Skeletal muscle cell (primary cell): ENCODE measurements at regions not wholly inside any gene's neighbourhood (a gene's known extent, or its start where the extent isn't known, plus 50 kb on each side); places are given as distances from the start of the nearest gene placed in this dataset.

Source experiments
- DNase-seq: peaks from one replicate; pipeline ENCODE4 v3.0.0-alpha.2; 2010; ENCODE audit warnings: low read depth
- H3K4me3 ChIP-seq: 2 replicates; pipeline ENCODE4 v1.5.1; 2011; ENCODE audit warnings: low read depth, mild to moderate bottlenecking, control low read depth, low read length, moderate library complexity

- no peak for DNase-seq
- no peak overlapping the region for H3K4me3 ChIP-seq
Observed at GRCh38 chr3:68089572-68090011, 435.2 kb upstream of the SUCLG2 start.

- no peak for DNase-seq
- no peak overlapping the region for H3K4me3 ChIP-seq
Observed at GRCh38 chr3:68088636-68089035, 434.2 kb upstream of the SUCLG2 start.

GRCh38 chr3:68088216-68088615 is 433.8 kb upstream of the SUCLG2 start:
- H3K4me3 ChIP-seq: no peak overlapping the region
- DNase-seq: no peak

GRCh38 chr3:68072062-68072461 is 417.6 kb upstream of the SUCLG2 start:
- no peak overlapping the region for H3K4me3 ChIP-seq
- DNase-seq: no peak

GRCh38 chr3:68070186-68070585 is 415.8 kb upstream of the SUCLG2 start:
- DNase-seq: no peak
- H3K4me3 ChIP-seq: no peak overlapping the region

GRCh38 chr3:68067314-68067713 is 412.9 kb upstream of the SUCLG2 start:
- no peak for DNase-seq
- H3K4me3 ChIP-seq: no peak overlapping the region

- DNase-seq: no peak
- no peak overlapping the region for H3K4me3 ChIP-seq
Observed at GRCh38 chr3:68062926-68063325, 408.5 kb upstream of the SUCLG2 start.

GRCh38 chr3:68060910-68061309 is 406.5 kb upstream of the SUCLG2 start:
- H3K4me3 ChIP-seq: no peak overlapping the region
- DNase-seq: no peak

GRCh38 chr3:68060191-68060590 is 405.8 kb upstream of the SUCLG2 start:
- no peak for DNase-seq

GRCh38 chr3:68059628-68060152 is 405.3 kb upstream of the SUCLG2 start:
- H3K4me3 ChIP-seq: no peak overlapping the region
- DNase-seq: no peak

More at GRCh38 chr3:68060191-68060590, 405.8 kb upstream of the SUCLG2 start:
- H3K4me3 ChIP-seq: no peak overlapping the region

- DNase-seq: no peak
- no peak overlapping the region for H3K4me3 ChIP-seq
Observed at GRCh38 chr3:68057637-68058320, 403.4 kb upstream of the SUCLG2 start.

- no peak for DNase-seq
- no peak overlapping the region for H3K4me3 ChIP-seq
Observed at GRCh38 chr3:68056556-68056955, 402.1 kb upstream of the SUCLG2 start.

GRCh38 chr3:68055215-68055614 is 400.8 kb upstream of the SUCLG2 start:
- H3K4me3 ChIP-seq: no peak overlapping the region
- DNase-seq: no peak

- no peak overlapping the region for H3K4me3 ChIP-seq
- DNase-seq: no peak
Observed at GRCh38 chr3:68049776-68050175, 395.4 kb upstream of the SUCLG2 start.

- H3K4me3 ChIP-seq: no peak overlapping the region
- DNase-seq: no peak
Observed at GRCh38 chr3:68045976-68046375, 391.6 kb upstream of the SUCLG2 start.

GRCh38 chr3:68033867-68034266 is 379.5 kb upstream of the SUCLG2 start:
- DNase-seq: no peak
- no peak overlapping the region for H3K4me3 ChIP-seq

- DNase-seq: no peak
- no peak overlapping the region for H3K4me3 ChIP-seq
Observed at GRCh38 chr3:68032209-68032608, 377.8 kb upstream of the SUCLG2 start.

- no peak overlapping the region for H3K4me3 ChIP-seq
- no peak for DNase-seq
Observed at GRCh38 chr3:68025189-68025588, 370.8 kb upstream of the SUCLG2 start.

- no peak for DNase-seq
- no peak overlapping the region for H3K4me3 ChIP-seq
Observed at GRCh38 chr3:68019876-68020275, 365.5 kb upstream of the SUCLG2 start.

- no peak overlapping the region for H3K4me3 ChIP-seq
- DNase-seq: no peak
Observed at GRCh38 chr3:68018275-68018674, 363.9 kb upstream of the SUCLG2 start.

- H3K4me3 ChIP-seq: no peak overlapping the region
- DNase-seq: no peak
Observed at GRCh38 chr3:68017069-68017468, 362.7 kb upstream of the SUCLG2 start.
